Keratinocyte (primary cell): ENCODE measurements at regions not wholly inside any gene's neighbourhood (a gene's known extent, or its start where the extent isn't known, plus 50 kb on each side); places are given as distances from the start of the nearest gene placed in this dataset.

ENCODE experiments used
- DNase-seq: peaks from one replicate; pipeline ENCODE4 v3.0.0-alpha.2; 2011; ENCODE audit warnings: low read depth, missing footprints, low spot score
- FAIRE-seq: peaks from 2 replicates; lab custom pipeline; 2011; peaks lifted over from hg19 to GRCh38; lab: Jason Lieb, UNC
- H2AFZ ChIP-seq: 2 replicates; pipeline ENCODE4 v1.6.0; 2012; ENCODE audit warnings: low read length, control low read depth, inconsistent platforms; ENCODE audit not compliant: control insufficient read depth
- H3K27ac ChIP-seq: 2 replicates; pipeline ENCODE4 v1.5.1; 2011; ENCODE audit warnings: low read length; ENCODE audit not compliant: control insufficient read depth, insufficient read depth
- H3K27me3 ChIP-seq: 3 replicates; pipeline ENCODE4 v1.6.0; 2011; ENCODE audit warnings: low read length; ENCODE audit not compliant: control insufficient read depth, insufficient read depth; ENCODE audit errors: extremely low read depth
- H3K36me3 ChIP-seq, 2 experiments: 2 replicates in 1 of 2; 3 replicates in 1 of 2; pipeline ENCODE4 v1.5.1; 2011; ENCODE audit warnings: low read length in 2 of 2, mild to moderate bottlenecking in 1 of 2; ENCODE audit not compliant: control insufficient read depth in 2 of 2, insufficient read depth in 2 of 2; ENCODE audit errors: extremely low read depth in 1 of 2
- H3K4me1 ChIP-seq: 3 replicates; pipeline ENCODE4 v1.5.1; 2011; ENCODE audit warnings: low read length; ENCODE audit not compliant: control insufficient read depth, insufficient read depth; ENCODE audit errors: extremely low read depth
- H3K4me2 ChIP-seq: 3 replicates; pipeline ENCODE4 v1.6.0; 2011; ENCODE audit warnings: low read depth, low read length; ENCODE audit not compliant: control insufficient read depth, insufficient read depth; ENCODE audit errors: extremely low read depth
- H3K4me3 ChIP-seq, 3 experiments: fragments of 200-600 bp in 1 of 3; sonication (generic) in 1 of 3; 2 replicates in 2 of 3; 3 replicates in 1 of 3; pipeline ENCODE4 v1.5.1; 2011 to 2016; ENCODE audit warnings: low read length in 3 of 3, mild to moderate bottlenecking in 3 of 3, control low read depth in 2 of 3, inconsistent platforms in 1 of 3, low read depth in 1 of 3, mixed read lengths in 1 of 3, mixed run types in 1 of 3, moderate library complexity in 1 of 3; ENCODE audit not compliant: control insufficient read depth in 2 of 3, insufficient read depth in 2 of 3; ENCODE audit errors: extremely low read depth in 1 of 3
- H3K79me2 ChIP-seq: 2 replicates; pipeline ENCODE4 v1.6.0; 2012; ENCODE audit warnings: low read length; ENCODE audit not compliant: control insufficient read depth, insufficient read depth
- H3K9ac ChIP-seq: 3 replicates; pipeline ENCODE4 v1.6.0; 2011; ENCODE audit warnings: low read length; ENCODE audit not compliant: control insufficient read depth, insufficient read depth; ENCODE audit errors: extremely low read depth
- H3K9me1 ChIP-seq: 3 replicates; pipeline ENCODE4 v1.6.0; 2011; ENCODE audit warnings: low read length; ENCODE audit not compliant: control insufficient read depth, insufficient read depth; ENCODE audit errors: extremely low read depth
- H3K9me3 ChIP-seq: 2 replicates; pipeline ENCODE4 v1.5.1; 2012; ENCODE audit warnings: low read depth, low read length; ENCODE audit not compliant: control insufficient read depth
- H4K20me1 ChIP-seq: 3 replicates; pipeline ENCODE4 v1.6.0; 2011; ENCODE audit warnings: low read length; ENCODE audit not compliant: control insufficient read depth, insufficient read depth; ENCODE audit errors: extremely low read depth
- CTCF ChIP-seq, 3 experiments: IDR thresholded peaks in 1 of 3; conservative IDR thresholded peaks in 1 of 3; optimal IDR thresholded peaks in 1 of 3; 2 replicates in 2 of 3; 3 replicates in 1 of 3; pipeline versions ENCODE3 to v1.5.1; 2011; ENCODE audit warnings: low read length in 3 of 3, mild to moderate bottlenecking in 3 of 3, moderate library complexity in 2 of 3, control low read depth in 1 of 3, inconsistent platforms in 1 of 3; ENCODE audit not compliant: insufficient read depth in 2 of 3; ENCODE audit errors: extremely low read depth in 1 of 3
- EZH2 ChIP-seq: IDR thresholded peaks from one replicate; pipeline ENCODE4 v1.6.1; 2012; ENCODE audit warnings: inconsistent platforms, mild to moderate bottlenecking, low read length, moderate library complexity
- dilution Hi-C: fragments of 300-500 bp; cut with MboI; formaldehyde crosslinking; loops from one replicate; pipeline ENCODE4 v1.7.0; 2020; ENCODE audit warnings: low sequenced_read_pairs; ENCODE audit not compliant: extremely low pct_ligation_motif_present

- no peak overlapping the region for H3K27ac ChIP-seq
- no peak overlapping the region for H3K9ac ChIP-seq
- no peaks in the 10 kb centered on the region for H3K27me3 ChIP-seq
- peak; percentile 55 for FAIRE-seq
- TF ChIP-seq EZH2 (no peak), CTCF (optimal IDR thresholded peaks at IDR 0.05 in 1 of 3, IDR thresholded peaks at IDR 0.05 in 1 of 3, conservative IDR thresholded peaks at IDR 0.05 in 1 of 3; ENCODE audit: extremely low read depth in 1 of 3, insufficient read depth in 2 of 3, low read length in 3 of 3) (peak; percentile 81 to 93 (median 81))
- no peak overlapping the region for H3K4me2 ChIP-seq
- no peaks in the 10 kb centered on the region for H3K9me1 ChIP-seq
- no peaks in the 10 kb centered on the region for H3K4me1 ChIP-seq
- H3K36me3 ChIP-seq, result no peaks in the 10 kb centered on the region
- no peaks in the 10 kb centered on the region for H3K9me3 ChIP-seq
- no peaks in the 10 kb centered on the region for H3K79me2 ChIP-seq
- dilution Hi-C loops, result no loop called here
- no peak overlapping the region for H3K4me3 ChIP-seq
- no peak overlapping the region for H2AFZ ChIP-seq
- H4K20me1 ChIP-seq, result no peaks in the 10 kb centered on the region
- peak; percentile 30 for DNase-seq
Observed at GRCh38 chr9:36728651-36729520, 156.2 kb downstream of the MELK start.

- dilution Hi-C loops, result no loop called here
Observed at GRCh38 chr9:36729906-36730305, 157.2 kb downstream of the MELK start.

More at GRCh38 chr9:36729906-36730305, 157.2 kb downstream of the MELK start:
- Histone ChIP-seq H3K4me1 (no peaks in the 10 kb centered on the region), H3K79me2 (no peaks in the 10 kb centered on the region), H3K9me1 (no peaks in the 10 kb centered on the region), H3K27me3 (no peaks in the 10 kb centered on the region), H3K9me3 (no peaks in the 10 kb centered on the region), H3K36me3 (no peaks in the 10 kb centered on the region), H4K20me1 (no peaks in the 10 kb centered on the region), H3K27ac (no peak overlapping the region), H2AFZ (no peak overlapping the region), H3K9ac (no peak overlapping the region), H3K4me3 (no peak overlapping the region), H3K4me2 (no peak overlapping the region)
- no peak for FAIRE-seq
- TF ChIP-seq EZH2 (no peak), CTCF (optimal IDR thresholded peaks at IDR 0.05 in 1 of 3, IDR thresholded peaks at IDR 0.05 in 1 of 3, conservative IDR thresholded peaks at IDR 0.05 in 1 of 3; ENCODE audit: extremely low read depth in 1 of 3, insufficient read depth in 2 of 3, low read length in 3 of 3) (no peak)
- DNase-seq, result no peak
